ENCODE measurements at regions not wholly inside any gene's neighbourhood (a gene's known extent, or its start where the extent isn't known, plus 50 kb on each side); places are given as distances from the start of the nearest gene placed in this dataset.

- no peak for DNase-seq
- no peak for ATAC-seq
Observed at GRCh38 chr18:75130591-75131328, 78.2 kb downstream of the PTGR3 start.

GRCh38 chr18:75129717-75130477, 79.0 kb downstream of the PTGR3 start:
- ATAC-seq (no peak), DNase-seq (no peak)

GRCh38 chr18:75128911-75129716, 79.8 kb downstream of the PTGR3 start:
- DNase-seq, result no peak
- no peak for ATAC-seq

GRCh38 chr18:75128051-75128605, 80.8 kb downstream of the PTGR3 start:
- no peak for DNase-seq
- ATAC-seq, result no peak

- ATAC-seq (no peak), DNase-seq (no peak)
Observed at GRCh38 chr18:75127143-75128021, 81.6 kb downstream of the PTGR3 start.

- ATAC-seq (no peak), DNase-seq (no peak)
Observed at GRCh38 chr18:75125382-75126331, 83.3 kb downstream of the PTGR3 start.

GRCh38 chr18:75124991-75125381, 84.0 kb downstream of the PTGR3 start:
- DNase-seq (no peak), ATAC-seq (no peak)

GRCh38 chr18:75124551-75124950, 84.4 kb downstream of the PTGR3 start:
- no peak for ATAC-seq
- DNase-seq, result no peak

- no peak for ATAC-seq
- no peak for DNase-seq
Observed at GRCh38 chr18:75123113-75123512, 85.8 kb downstream of the PTGR3 start.

GRCh38 chr18:75122334-75122958, 86.5 kb downstream of the PTGR3 start:
- DNase-seq, result no peak
- ATAC-seq, result no peak

GRCh38 chr18:75121266-75121665, 87.7 kb downstream of the PTGR3 start:
- ATAC-seq, result no peak
- DNase-seq, result no peak

GRCh38 chr18:75120521-75120920, 88.4 kb downstream of the PTGR3 start:
- DNase-seq (no peak), ATAC-seq (no peak)

- ATAC-seq, result no peak
- no peak for DNase-seq
Observed at GRCh38 chr18:75116809-75117208, 92.1 kb downstream of the PTGR3 start.

GRCh38 chr18:75116165-75116564, 92.8 kb downstream of the PTGR3 start:
- DNase-seq (no peak), ATAC-seq (no peak)

- ATAC-seq (no peak), DNase-seq (no peak)
Observed at GRCh38 chr18:75115514-75115913, 93.4 kb downstream of the PTGR3 start.

Data from stimulated activated naive CD8-positive, alpha-beta T cell treated with anti-CD3 and anti-CD28 coated beads, Interleukin-15, Interleukin-2, amounts not matched to agents 100 U/mL and 50 U/mL, for 24 hours (primary cell).